Left renal pelvis (tissue), 4 donors: ENCODE measurements at regions not wholly inside any gene's neighbourhood (a gene's known extent, or its start where the extent isn't known, plus 50 kb on each side); places are given as distances from the start of the nearest gene placed in this dataset.

Experiments
- DNase-seq, 4 donors: peaks; one replicate each; pipeline ENCODE4 v3.0.0-alpha.2; 2013; ENCODE audit warnings: low read depth in 4 of 4, low spot score in 3 of 4

DNA sequence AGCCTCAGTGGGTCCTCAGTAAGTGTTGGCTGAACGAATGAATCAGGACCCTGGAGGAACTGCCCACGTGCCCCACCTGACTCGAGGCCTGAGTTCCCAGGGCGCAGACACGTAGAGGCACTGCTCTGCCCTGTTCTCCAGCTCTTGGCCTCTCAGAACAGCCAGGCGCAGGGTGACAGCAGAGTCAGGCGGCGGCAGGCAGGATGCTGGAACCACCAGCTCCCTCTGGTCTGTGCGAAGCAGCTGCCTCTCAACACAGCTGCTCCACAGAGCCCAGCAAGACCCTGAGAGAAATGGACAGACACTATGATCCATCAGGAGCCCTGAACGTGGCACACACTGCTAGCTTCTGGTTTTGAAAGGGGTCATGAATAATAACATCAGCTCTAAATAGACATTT lies 53.1 kb upstream of the BCO1 start:
- no peak for DNase-seq

DNA sequence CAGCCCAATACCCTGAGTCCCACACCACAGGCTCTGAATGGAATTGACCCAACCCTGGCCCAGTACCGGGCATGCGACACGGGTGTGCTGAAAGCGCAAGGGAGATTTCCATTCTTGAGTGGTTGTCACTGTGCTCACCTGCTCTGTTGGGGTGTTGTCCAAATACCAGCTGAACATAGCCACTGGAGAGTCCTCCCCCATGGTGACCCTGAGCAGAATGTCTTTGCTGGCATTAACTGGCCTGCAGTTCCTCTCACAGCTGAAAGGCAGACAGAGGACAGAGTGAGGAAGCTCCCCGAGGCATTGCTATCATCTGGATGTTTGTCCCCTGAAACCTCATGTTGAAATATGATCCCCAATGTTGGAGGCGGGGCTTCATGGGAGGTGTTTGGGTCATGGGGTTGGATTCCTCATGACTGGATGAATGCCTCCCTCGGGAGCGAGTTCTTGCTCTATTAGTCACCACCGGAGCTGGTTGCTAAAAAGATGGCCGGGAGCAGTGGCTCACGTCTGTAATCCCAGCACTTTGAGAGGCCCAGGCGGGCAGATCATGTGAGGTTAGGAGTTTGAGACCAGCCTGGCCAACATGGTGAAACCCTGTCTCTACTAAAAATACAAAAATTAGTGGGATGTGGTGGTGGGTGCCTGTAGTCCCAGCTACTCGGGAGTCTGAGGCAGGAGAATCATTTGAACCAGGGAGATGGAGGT lies 57.3 kb upstream of the BCO1 start:
- DNase-seq, result peak; percentile 70 to 82 (median 79)

DNA sequence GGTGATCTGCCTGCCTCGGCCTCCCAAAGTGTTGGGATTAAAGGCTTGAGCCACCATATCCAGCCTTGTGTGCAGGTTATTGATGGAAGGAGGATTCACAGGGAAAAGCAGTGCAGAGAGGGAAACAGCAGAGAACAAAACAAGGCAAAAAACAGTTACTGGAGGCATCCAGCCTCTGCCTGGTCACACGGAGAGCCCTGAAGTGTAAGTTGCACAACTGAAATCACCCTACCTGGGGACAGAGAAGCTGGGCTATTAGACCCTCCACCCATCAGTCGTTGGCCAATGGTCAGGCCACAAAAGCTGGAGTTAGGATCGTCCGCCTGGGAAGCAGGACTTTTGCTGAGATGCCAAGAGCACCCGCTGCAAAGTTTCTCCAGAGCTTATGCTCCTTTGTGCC lies 57.9 kb upstream of the BCO1 start:
- DNase-seq, result no peak

DNA sequence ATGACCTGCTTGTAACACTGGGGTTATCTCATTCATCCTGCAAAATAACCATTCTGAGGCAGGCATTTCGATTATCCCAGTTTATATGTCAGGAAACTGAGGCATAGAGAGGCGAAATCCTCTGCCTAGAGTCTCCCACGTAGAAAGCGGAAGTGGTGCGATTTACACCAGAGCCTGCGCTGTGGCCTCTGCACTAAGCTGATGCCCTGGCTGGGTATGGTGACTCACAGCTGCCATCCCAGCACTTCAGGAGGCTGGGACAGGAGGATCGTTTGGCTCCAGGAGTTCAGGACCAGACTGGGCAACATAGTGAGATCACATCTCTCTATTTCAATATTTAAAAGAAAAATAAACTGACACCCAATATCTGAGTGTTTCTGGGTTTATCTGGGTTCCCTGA lies 59.3 kb upstream of the BCO1 start:
- no peak for DNase-seq

DNA sequence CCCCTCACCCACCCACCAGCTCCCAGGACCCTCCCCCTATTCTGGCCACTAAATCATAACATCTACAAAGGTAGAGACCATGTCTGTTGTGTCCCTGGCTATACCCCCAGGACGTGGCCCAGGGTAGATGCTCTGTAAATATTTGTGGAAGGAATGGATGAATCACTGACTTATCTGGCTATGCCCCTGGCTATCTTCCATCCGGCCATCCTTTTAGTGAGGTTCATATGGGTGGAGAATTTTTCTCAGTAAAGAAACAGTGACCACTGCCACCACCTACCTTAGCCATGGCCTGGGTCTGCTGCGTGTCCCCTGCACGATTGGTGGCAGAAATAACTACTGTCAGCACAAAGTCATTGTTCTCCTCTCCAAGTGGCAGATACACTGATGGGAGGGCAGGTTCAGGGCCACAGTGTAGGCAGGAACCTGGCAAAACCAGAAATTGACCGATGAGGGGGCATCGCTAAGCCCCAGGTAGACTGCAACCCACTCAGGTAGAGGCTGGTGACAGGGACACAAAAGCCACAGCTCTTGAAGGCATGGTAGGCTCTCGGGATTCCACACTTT lies 63.1 kb upstream of the BCO1 start:
- no peak for DNase-seq

DNA sequence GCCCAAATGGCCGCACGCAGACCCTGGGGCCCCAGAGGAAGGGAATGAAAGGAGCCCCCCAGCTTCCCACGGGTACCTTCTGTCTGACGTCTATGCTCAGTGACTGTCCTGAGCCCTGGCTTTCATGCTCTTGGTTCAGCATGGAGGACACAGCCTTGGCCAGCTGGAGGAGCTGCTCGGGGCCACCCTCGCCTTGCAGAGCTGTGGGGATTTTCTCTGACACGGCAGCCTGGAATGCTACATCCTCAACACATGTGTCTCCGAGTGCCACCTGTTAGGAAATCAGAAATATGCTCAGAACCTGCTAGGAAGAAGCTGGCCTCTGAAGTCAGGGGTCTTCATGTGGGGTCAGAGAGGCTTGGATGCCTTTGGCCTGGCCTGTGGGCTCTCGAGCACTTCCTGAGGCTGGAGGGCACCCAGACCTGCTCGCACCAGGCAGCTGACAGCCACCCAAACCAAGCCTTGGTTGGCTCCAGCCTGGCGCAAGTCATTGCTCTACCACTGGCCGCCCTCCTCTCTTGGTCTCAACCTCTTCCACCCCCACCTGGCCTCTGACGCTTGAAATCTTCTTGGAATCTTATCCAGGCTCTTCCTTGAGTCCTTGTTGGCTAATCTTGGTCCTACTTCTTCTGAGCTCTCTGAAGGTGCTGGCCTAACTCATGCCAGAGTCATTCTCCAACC lies 63.7 kb upstream of the BCO1 start:
- no peak for DNase-seq

DNA sequence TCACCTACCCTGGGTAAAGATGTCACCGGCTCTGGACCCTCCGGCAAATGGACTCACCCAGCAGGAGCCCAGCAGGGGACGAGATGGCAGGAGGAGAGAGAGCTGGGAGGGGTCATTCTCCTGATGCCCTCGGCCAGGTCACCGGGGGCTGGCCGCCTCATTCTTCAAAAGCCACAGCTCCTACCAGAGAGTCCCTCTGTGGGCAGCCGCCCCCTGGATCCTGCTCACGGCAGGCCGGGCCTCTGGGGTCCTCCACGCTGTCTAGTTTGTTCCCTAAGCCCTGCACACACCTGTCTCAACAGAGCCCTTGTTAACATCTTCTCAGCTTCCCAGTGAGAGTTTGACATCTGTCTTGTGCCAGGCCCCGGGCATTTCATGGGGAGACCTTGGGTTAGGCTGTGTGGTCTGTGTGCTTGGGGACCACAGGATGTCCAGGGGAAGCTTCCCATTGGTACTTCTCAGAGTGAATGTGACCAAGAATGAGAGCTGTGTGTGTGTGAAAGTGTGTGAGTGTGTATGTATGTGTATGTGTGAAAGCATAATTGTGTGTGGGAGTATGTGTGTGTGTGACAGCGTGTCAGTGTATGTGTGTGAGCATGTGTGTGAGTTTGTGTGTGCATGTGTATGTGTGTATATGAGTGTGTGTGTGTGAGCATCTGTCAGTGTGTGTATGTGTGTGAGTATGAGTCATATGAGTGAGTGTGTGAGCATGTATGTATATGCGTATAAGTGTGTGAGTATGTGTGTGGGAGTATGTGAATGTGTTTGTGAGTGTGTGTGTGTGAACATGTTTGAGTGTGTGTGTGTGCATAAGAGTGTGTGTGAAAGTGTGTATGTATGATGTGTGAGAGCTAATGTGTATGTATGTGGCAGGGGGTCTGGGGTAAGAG lies 65.5 kb upstream of the BCO1 start:
- DNase-seq, result no peak

DNA sequence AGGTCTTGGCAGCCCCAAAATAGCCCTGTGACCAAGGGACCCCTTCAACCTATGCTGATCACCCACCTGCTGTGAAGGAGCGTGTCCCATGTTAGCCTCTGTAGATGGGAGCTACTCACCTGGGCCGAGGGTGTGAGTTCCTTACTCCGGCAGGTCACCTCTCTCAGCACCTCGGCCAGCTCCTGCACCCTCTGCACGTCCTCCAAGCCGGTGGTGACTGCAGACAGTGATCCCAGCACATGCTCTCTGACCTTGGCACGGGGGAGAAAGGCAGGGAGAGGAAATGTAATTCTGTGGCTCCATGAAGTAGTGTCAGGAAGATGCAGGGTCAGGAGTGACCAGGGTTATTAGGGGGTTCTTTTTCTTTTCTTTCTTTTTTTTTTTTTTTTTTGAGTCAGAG lies 67.7 kb upstream of the BCO1 start:
- no peak for DNase-seq

DNA sequence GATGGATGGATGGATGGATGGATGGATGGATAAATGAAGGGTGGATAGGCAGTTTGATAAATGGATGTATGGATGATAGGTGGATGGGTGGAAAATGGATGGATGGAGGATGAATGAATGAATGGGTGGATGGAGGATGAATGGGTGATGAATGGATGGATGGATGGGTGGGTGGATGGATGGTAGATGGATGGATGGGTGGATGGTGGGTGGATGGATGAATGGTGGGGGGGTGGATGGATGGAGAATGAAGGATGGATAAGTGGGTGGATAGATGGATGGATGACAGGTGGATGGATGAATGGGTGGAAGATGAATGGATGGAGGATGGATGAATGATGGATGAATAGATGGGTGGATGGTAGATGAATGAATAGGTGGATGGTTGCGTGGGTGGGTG lies 70.1 kb upstream of the BCO1 start:
- no peak for DNase-seq

DNA sequence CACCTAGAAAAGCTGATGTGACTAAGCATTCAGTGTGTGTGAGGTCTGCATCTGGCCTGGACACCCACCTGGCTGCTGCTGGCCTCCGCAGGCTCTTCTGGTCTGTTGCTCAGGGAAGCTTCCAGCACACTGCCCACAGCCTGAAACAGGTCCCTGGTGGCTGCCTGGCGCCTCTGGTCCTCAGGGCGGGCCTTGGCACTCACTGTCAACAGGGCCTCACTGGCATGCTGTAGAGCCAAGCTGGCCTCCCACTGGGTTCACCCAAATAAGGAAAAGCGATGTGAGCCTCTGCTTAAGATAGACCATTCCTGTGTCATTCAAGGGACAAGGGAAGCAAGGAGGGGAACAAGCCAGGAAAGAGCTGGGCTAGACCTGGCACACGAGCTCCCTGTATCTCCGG lies 70.6 kb upstream of the BCO1 start:
- DNase-seq, result no peak

DNA sequence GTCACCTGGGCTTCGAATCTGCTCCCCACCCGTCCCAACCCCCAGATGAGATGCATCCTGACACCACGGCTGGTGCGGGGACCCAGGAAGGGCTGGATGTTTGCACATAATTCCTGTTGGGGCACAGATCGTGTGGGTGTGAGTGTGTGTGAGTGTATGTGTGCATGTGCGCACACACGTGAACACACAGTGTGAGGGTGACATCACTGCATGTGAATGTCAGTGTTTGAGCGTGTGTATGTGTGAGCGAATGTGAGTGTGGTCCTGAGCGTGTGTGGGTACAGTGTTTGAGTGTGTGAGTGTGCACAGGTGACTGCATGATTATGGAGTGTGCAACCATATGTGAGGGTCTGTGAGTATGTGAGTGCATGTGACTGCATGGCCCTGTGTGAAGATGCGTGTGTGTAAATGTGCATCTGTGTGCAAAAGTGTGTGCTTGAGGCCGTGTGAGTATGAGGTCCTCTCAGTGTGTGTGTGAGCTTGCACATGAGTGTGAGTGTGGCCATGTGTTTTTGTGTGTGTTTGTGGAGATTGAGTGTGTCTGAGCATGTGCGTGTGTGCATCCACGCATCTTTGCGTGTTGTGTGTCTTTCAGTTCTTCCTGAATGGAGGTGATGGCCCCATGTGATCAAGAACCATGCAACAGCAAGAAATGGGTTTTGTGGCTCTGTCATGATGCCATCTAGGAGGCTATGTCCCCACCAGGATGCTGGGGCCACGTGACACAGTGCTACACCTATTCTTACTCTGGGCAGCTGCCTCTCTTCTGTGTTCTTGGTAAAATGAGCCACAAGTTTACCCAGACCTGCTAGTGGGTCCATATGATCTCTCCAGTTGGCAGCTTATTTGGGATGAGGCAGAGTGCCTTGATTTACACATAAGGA lies 70.5 kb upstream of the GCSH start:
- no peak for DNase-seq

DNA sequence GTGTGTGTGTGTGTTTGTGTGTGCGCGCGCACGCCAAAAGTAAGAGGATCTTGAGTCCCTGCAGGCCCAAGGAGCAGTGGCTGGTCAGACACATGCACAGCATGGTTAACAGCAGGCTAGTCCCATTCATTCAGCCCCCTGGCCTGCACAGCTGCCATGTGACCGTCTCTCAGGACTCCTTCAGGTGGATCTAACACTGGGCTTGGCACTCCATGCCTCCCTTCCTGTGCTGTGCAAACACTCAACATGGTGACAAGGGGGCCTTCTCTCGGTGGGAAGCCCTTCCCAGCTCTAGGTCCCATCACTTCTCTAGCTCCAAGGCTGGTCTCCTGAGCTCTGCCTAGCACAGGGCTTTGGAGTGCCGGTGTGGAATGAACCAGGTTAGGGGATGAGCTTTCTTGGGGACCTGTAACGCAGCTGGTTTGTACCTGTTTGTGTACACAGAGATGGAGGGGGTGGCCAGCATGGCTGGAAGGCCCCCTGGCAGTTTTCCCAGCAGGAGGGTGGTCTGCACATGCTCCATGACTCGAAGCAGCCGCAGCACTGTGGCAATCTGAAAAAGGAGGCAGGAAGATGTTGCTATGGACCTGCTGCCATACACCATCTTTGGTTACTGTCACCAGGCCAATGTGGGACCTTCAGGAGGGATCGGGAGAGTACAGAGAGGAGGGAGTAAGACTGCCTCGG lies 69.4 kb upstream of the GCSH start:
- no peak for DNase-seq

DNA sequence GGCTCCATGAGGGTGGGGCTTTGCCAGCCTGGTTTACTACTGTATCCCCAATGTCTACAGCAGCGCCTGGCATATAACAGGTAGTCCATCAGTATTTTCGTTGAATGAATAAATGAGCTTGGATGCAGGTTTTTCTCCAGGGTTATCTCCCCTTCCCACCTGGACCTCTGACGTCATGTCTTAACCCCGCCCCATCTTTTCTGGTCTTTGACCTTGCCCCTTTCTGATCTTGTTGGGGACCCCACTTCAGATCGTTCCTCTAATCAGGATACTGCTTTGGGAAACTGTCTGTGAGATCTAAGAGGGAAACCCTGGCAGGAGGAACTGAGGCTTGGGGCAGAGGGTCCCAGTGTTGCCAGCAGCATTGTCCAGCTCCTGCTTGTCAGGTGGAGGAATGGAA lies 68.8 kb upstream of the GCSH start:
- no peak for DNase-seq

DNA sequence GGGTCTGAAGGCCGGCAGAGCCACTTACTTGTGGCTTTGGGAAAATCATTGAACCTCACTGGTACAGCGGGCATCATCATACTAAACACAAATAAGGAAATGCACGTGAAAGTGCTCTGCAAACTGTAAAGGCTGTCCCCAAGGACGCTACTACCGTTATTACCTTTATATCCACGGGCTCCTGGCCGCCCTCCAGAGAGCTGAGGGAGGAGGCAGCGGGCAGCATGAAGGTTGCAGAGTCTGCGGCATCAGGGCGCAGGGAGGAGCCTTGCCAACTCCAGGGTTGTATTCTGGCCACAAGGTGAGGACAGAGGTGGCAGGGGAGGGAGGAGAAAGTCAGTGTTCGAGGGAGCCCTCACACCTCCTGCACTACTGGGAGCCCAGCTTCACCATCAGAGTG lies 68.3 kb upstream of the GCSH start:
- DNase-seq, result no peak

DNA sequence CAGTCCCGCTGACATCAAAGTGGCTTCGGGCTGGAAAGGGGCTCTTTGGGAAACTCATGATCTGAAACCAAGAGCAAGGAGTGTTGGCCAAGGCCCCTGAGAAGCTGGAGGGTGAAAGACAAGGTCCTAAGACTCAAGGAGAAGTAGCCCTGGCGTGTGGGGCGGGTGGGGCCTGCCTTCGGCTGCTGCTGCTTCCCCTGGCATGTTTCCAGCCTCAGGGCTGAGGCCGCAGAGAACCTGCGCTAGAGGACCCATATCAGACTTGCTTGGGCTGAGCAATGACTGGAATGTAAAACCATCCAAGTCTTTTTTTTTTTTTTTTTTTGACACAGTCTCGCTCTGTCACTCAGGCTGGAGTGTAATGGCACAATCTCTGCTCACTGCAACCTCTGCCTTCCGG lies 67.5 kb upstream of the GCSH start:
- no peak for DNase-seq

DNA sequence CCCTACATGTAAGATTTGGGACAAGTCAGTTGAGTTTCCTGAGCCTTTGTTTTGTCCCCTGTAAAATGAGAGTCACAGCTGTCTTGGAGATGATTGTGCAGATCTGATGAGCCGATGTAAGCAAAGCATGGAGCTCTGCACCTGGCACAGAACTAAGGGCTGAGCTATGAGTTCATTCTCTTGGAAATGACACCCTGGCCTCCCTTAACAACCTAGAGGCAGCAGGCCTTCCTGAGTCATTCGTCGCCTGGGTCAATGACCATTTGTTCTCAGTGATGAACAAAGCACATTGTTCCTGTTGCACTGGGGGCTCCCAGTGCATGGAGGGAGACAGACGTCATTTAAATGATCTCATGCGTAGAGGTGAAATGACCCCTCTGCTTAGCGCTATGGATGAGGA lies 62.8 kb upstream of the GCSH start:
- no peak for DNase-seq

DNA sequence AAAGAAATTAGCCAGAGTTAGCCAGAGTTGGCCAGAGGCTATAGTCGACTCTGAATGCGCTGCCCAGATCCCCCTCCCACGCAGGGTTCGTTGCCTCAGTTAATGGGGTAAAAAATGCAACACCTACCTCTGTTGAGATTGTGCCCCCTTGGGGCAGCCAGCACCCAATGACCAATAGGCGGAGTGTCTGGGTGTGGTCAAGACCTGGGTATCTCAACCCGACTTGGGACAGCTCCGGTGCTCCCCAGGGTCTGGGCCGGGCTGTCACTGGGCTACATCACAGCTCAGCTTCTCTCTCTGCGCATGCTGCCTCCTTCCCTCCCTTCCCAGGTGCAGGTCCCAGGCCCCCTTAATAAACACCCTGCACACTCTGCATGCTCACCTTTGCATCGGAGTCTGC lies 59.6 kb upstream of the GCSH start:
- DNase-seq, result no peak

DNA sequence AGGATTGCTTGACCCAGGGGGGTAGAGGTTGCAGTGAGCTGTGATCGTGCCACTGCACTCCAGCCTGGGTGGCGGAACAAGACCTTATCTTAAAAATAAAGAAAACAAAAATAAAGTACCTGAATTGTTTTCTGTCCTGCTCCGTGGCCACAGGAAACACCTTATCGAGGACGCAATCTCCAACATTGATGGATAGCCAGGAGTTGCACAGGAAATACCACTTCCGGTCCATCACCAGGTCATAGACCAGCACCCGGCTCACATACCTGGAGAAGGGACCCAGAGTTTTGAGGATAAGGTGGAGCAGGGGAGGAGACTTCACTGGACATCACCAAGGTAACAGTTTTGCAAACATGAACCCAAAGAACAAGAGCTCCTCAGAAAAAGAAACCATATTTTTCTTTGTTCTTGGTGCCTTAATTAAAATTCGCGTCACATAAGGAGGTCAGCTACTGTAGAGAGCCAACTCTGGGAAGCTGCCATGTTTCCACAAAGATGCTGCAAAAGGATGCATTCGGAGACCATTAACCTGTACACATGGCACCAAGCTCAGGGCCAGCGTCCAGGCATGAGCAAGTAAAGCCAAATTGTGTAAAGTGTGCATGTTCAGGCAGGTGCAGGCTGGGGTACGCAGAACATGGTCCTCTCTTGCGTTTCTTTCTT lies 55.6 kb upstream of the GCSH start:
- no peak for DNase-seq

DNA sequence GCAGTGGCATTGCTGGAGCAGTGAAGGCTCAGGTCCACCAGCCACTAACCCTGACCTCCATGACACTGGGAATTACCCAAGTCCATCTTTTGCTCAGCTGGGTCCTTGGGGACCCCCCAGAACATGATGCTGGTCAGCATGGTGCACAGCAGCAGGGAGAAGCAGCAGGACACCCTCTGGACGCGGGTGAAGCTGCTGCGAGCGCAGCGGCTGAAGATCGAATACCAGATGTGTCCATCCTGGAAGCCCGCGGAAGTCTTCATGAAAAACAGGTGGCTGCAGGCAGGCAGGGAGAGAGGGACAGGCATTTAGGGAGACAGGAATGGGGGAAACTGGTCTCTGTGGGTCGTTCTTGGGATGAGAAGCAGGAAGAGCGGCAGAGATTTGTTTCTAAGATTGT lies 53.4 kb upstream of the GCSH start:
- DNase-seq, result no peak
